Colonic mucosa (tissue), 4 donors: ENCODE measurements at regions not wholly inside any gene's neighbourhood (a gene's known extent, or its start where the extent isn't known, plus 50 kb on each side); places are given as distances from the start of the nearest gene placed in this dataset.

Source experiments
- DNase-seq: peaks from one replicate; pipeline ENCODE4 v3.0.0-alpha.2; 2020
- H3K27ac ChIP-seq: fragments of 200-600 bp; one replicate; pipeline ENCODE4 v1.8.0; 2021
- H3K27me3 ChIP-seq: fragments of 200-600 bp; one replicate; pipeline ENCODE4 v1.8.0; 2021
- H3K36me3 ChIP-seq: fragments of 200-600 bp; one replicate; pipeline ENCODE4 v1.8.0; 2021
- H3K4me1 ChIP-seq: fragments of 200-600 bp; one replicate; pipeline ENCODE4 v1.8.0; 2021; ENCODE audit warnings: mild to moderate bottlenecking
- H3K4me3 ChIP-seq: fragments of 200-600 bp; one replicate; pipeline ENCODE4 v1.8.0; 2021
- H3K9ac ChIP-seq, 2 donors: one replicate each; pipeline ENCODE4 v1.7.0; 2013; ENCODE audit warnings: control low read depth in 2 of 2, low read depth in 2 of 2, low read length in 2 of 2
- H3K9me3 ChIP-seq: fragments of 200-600 bp; one replicate; pipeline ENCODE4 v1.8.0; 2021
- intact Hi-C: fragments of 100-400 bp; cut with DNase I; formaldehyde crosslinking; loops from one replicate; pipeline ENCODE4 v1.14.1; 2022
- TF ChIP-seq, protein P1 (sequence below): fragments of 200-600 bp; IDR thresholded peaks from one replicate; pipeline ENCODE4 v1.8.0; 2022; ENCODE audit warnings: antibody characterized with exemption, mild to moderate bottlenecking
- donor health status: healthy.
- donor health status: DM: no; HTN: no; CAD: no.
- donor health status: DM: no; HTN: no; CAD: no.

DNA sequence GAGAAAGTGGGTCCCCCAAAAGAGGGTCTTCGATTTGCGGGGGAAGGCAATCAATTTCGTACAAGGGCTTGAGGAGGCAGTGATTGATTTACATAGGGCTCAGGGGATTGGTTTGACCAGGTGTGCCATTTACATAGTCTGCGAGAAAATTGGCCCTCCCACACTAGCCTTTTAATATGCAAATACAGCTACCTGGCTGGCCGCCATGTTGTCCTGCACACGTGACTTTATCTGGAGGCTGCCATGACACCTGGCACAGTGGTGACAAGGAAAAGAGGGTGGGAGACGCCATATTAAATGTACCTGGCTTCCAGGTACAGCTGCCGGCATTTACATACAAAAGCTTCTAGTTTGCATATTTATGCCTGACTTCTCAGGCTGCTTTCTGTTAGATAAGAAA lies 1577.2 kb upstream of the LRRTM3 start:
- no peak for DNase-seq
- intact Hi-C loops, result no loop called here
- Histone ChIP-seq H3K9ac (no peak overlapping the region), H3K4me1 (no peaks in the 10 kb centered on the region), H3K36me3 (no peaks in the 10 kb centered on the region), H3K4me3 (no peak overlapping the region), H3K27me3 (no peaks in the 10 kb centered on the region), H3K9me3 (no peaks in the 10 kb centered on the region), H3K27ac (no peak overlapping the region)
- TF ChIP-seq, protein P1, sequence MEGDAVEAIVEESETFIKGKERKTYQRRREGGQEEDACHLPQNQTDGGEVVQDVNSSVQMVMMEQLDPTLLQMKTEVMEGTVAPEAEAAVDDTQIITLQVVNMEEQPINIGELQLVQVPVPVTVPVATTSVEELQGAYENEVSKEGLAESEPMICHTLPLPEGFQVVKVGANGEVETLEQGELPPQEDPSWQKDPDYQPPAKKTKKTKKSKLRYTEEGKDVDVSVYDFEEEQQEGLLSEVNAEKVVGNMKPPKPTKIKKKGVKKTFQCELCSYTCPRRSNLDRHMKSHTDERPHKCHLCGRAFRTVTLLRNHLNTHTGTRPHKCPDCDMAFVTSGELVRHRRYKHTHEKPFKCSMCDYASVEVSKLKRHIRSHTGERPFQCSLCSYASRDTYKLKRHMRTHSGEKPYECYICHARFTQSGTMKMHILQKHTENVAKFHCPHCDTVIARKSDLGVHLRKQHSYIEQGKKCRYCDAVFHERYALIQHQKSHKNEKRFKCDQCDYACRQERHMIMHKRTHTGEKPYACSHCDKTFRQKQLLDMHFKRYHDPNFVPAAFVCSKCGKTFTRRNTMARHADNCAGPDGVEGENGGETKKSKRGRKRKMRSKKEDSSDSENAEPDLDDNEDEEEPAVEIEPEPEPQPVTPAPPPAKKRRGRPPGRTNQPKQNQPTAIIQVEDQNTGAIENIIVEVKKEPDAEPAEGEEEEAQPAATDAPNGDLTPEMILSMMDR, result no peak

DNA sequence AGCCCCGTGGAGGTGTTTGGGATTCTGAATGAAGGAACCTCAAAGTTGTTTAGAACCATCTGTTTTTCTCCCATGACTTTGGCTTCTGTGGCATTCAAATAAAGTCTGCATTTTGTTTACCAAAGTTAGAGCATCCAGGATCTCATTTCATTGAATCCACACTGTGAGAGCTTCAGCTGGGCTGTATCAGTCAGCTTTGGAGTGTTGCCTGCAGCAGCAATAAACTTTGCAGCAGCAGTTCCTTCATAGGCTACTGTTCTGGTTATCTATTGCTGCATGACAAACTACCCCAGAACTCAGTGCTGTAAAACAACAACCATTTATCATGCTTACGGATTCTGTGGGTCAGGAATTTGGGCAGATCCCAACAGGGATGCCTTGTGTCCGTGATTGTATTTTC lies 1575.2 kb upstream of the LRRTM3 start:
- Histone ChIP-seq H3K4me1 (no peaks in the 10 kb centered on the region), H3K9me3 (no peaks in the 10 kb centered on the region), H3K27me3 (no peaks in the 10 kb centered on the region), H3K27ac (no peak overlapping the region), H3K9ac (no peak overlapping the region), H3K4me3 (no peak overlapping the region), H3K36me3 (no peaks in the 10 kb centered on the region)
- TF ChIP-seq, protein P1, result no peak
- intact Hi-C loops, result no loop called here
- DNase-seq, result no peak

DNA sequence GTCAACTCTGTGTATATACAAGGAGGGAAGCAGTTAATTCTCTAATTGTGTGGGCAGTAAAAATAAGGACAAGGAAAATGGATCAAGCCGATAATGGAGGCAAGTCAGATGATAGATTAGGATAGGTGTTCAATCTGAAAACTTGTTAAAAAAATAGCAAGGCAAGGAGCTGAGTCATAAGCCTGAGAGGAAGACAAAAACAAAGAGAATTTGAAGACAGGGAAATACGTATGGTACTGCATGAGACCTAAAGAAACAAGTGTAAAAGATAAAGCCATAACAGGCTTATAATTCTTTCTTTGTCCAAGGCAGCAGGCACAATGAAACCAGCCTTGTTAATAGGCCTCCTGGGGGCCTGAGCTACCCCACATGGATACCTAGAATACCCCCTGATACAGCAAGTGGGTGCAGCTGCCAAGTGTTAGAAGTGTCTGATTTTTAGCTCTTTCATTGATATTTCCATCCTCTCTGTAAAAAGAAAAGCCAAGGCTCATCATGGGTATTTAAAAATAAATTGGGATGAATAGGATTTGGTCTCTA lies 1570.6 kb upstream of the LRRTM3 start:
- H3K27ac ChIP-seq, result no peak overlapping the region
- no peak overlapping the region for H3K9ac ChIP-seq
- H3K36me3 ChIP-seq, result no peaks in the 10 kb centered on the region

DNA sequence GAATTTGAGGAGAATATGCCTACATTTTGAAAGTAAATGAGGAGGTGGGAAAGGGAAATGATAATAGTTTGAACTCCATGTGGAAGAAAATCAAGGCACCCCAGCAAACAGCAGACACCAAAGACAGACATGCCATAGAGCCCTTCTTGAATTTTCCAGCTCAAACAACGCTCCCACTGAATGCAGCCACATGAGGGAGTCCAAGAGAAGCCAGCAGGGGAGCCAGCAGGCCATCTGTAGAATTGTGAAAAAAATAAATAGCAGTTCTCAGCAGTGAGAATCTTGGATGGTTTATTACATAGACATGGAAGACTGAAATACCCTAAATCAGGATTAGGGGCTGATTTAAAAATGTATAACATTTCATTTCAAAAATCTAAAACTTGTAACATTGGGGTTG lies 1567.3 kb upstream of the LRRTM3 start:
- H3K4me3 ChIP-seq, result no peak overlapping the region
- intact Hi-C loops, result no loop called here
- H3K36me3 ChIP-seq, result no peaks in the 10 kb centered on the region
- no peaks in the 10 kb centered on the region for H3K27me3 ChIP-seq
- H3K9me3 ChIP-seq, result no peaks in the 10 kb centered on the region
- H3K4me1 ChIP-seq, result no peaks in the 10 kb centered on the region
- no peak overlapping the region for H3K27ac ChIP-seq
- no peak for DNase-seq
- no peak overlapping the region for H3K9ac ChIP-seq
- TF ChIP-seq, protein P1, result no peak

More for the DNA sequence above, 1570.6 kb upstream of the LRRTM3 start:
- TF ChIP-seq, protein P1, result no peak
- no peak for DNase-seq
- no peaks in the 10 kb centered on the region for H3K9me3 ChIP-seq
- no peaks in the 10 kb centered on the region for H3K27me3 ChIP-seq
- H3K4me3 ChIP-seq, result no peak overlapping the region
- no peaks in the 10 kb centered on the region for H3K4me1 ChIP-seq
- intact Hi-C loops, result no loop called here

DNA sequence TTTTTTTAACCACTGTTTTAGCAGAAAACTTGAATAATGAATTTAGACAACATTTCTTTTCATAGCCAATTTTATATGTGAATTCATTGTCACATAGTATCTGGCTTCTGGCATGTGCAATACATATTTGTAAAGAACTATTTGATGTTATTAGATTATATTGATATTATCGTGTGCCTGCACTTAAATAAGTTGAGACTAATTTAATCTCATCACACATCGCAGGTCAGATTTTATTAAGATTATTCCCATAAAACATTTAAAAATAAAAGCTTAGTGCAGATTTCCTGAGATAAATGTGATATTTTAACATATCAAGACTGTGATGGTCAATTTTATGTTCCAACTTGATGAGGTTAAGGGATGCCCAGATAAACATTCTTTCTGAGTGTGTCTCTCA lies 1565.3 kb upstream of the LRRTM3 start:
- no peak for DNase-seq
- no peak overlapping the region for H3K9ac ChIP-seq
- no peaks in the 10 kb centered on the region for H3K4me1 ChIP-seq
- intact Hi-C loops, result no loop called here
- no peaks in the 10 kb centered on the region for H3K27me3 ChIP-seq
- no peak overlapping the region for H3K4me3 ChIP-seq
- TF ChIP-seq, protein P1, result no peak
- no peak overlapping the region for H3K27ac ChIP-seq
- no peaks in the 10 kb centered on the region for H3K36me3 ChIP-seq
- no peaks in the 10 kb centered on the region for H3K9me3 ChIP-seq
